Heart left ventricle (tissue), 16 donors: ENCODE measurements at regions not wholly inside any gene's neighbourhood (a gene's known extent, or its start where the extent isn't known, plus 50 kb on each side); places are given as distances from the start of the nearest gene placed in this dataset.

Experiments
- ATAC-seq, 4 donors: fragments of 200-7000 bp; cut with Tn5 transposase; one replicate each; pipeline ENCODE4 v1.9.1; 2020 to 2022; ENCODE audit warnings: moderate library complexity in 4 of 4, mild to moderate bottlenecking in 3 of 4, moderate number of reproducible peaks in 1 of 4
- DNase-seq, 5 donors: peaks; one replicate each; pipeline ENCODE4 v3.0.0-alpha.2; 2020
- H3K27ac ChIP-seq, 12 donors: fragments of 200-600 bp; sonication (generic) in 4 of 12; one replicate each; pipeline versions ENCODE4 v1.5.0 to v1.8.0; 2016 to 2022; ENCODE audit warnings: mild to moderate bottlenecking in 2 of 12
- H3K27me3 ChIP-seq, 9 donors: fragments of 200-600 bp; sonication (generic) in 2 of 9; one replicate each; pipeline versions ENCODE4 v1.5.1 to v1.8.0; 2016 to 2022; ENCODE audit warnings: mild to moderate bottlenecking in 3 of 9
- H3K36me3 ChIP-seq, 9 donors: fragments of 200-600 bp; sonication (generic) in 2 of 9; one replicate each; pipeline versions ENCODE4 v1.5.0 to v1.8.0; 2018 to 2022; ENCODE audit warnings: mild to moderate bottlenecking in 2 of 9
- H3K4me1 ChIP-seq, 12 donors: fragments of 200-600 bp; sonication (generic) in 4 of 12; one replicate each; pipeline versions ENCODE4 v1.5.0 to v1.8.0; 2016 to 2022; ENCODE audit warnings: mild to moderate bottlenecking in 3 of 12
- H3K4me3 ChIP-seq, 12 donors: fragments of 200-600 bp; sonication (generic) in 4 of 12; one replicate each; pipeline versions ENCODE4 v1.5.0 to v1.8.0; 2017 to 2022; ENCODE audit warnings: mild to moderate bottlenecking in 9 of 12, moderate library complexity in 4 of 12
- H3K9me3 ChIP-seq, 12 donors: fragments of 200-600 bp; sonication (generic) in 4 of 12; one replicate each; pipeline versions ENCODE4 v1.5.0 to v1.8.0; 2016 to 2022; ENCODE audit warnings: mild to moderate bottlenecking in 1 of 12
- POLR2A ChIP-seq, 2 donors: fragments of 450-650 bp; IDR thresholded peaks; one replicate each; pipeline ENCODE4 v1.6.1; 2017; ENCODE audit warnings: antibody characterized with exemption in 2 of 2, mild to moderate bottlenecking in 2 of 2, moderate library complexity in 2 of 2
- WGBS, 4 donors: extraction: QIAGEN DNeasy Blood & Tissue Kit in 2 of 4; methylation state at CpG; one replicate each; pipeline versions ENCODE4 v1.1.5 to v1.1.7; 2013 to 2018; 5-methylcytosine and 5-hydroxymethylcytosine counted together
- intact Hi-C, 10 donors: fragments of 100-400 bp; cut with DNase I; formaldehyde crosslinking; loops; one replicate each; pipeline versions ENCODE4 v1.11.1 to v1.14.2; 2022
- microRNA-seq, 4 donors: library from miRNA; unstranded; fragments of <30 nt; microRNA quantifications; one replicate each; pipeline versions ENCODE4 to v1.2.0, GENCODE V29; 2017 to 2020
- TF ChIP-seq, protein P1 (sequence below), 12 donors: fragments of 200-600 bp; sonication (generic) in 4 of 12; IDR thresholded peaks; one replicate each; pipeline versions ENCODE4 v1.5.0 to v1.8.0; 2018 to 2022; ENCODE audit warnings: antibody characterized with exemption in 12 of 12, mild to moderate bottlenecking in 5 of 12
- donor health status: ischemic (EF 13 %, LVEDD 7.1; RV severe dilation, severe dysfunction).
- donor health status: healthy with polysubstance abuse.
- donor health status: DM: no; HTN: yes; CAD: no.
- donor health status: DM: no; HTN: no; CAD: no.
- donor health status: ischemic (EF 25% LVEDD 6.9; RV normal size, moderate dysfunction).
- donor health status: ischemic (EF 25% LVEDD 5.7; RV mildly dilated, moderate dysfunction).
- donor health status: healthy.
- donor health status: DM: yes; HTN: yes; CAD: no.
- donor health status: ischemic (EF 35%, LVEDD 5.7; RV mildly dilated, moderate dysfunction).
- donor health status: nonischemic (EF 11% LVEDD 7.7; RV severe dilation, severe dysfunction).
- donor health status: DM: yes; HTN: yes; CAD: no.
- donor health status: PGD.
- donor health status: ischemic (EF 29% LVEDD 5.4; RV normal size, mild dysfunction).
- donor health status: nonischemic (EF 23%, LVEDD 6.1; RV moderate dilation, normal function).

DNA sequence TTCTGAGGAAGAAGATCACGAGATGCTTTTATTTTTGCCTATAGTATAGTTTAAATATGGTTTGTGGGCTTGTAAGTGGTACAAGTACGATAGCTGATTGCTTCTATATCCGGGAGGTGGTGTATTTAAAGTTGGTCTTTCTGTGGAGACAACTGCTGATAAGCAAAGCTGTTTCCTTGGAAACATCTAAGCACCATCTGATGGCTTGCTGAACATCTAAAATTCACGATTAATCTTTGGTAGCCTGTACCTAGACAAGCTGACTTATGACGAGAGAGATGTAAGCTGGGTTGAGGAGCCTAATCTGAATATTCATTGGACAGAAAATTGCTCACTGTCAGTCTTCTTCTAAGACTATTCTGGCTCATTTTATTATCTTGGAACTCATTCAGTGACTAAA is 74.6 kb upstream of the NWD2 start:
- no peaks in the 10 kb centered on the region for H3K36me3 ChIP-seq
- H3K27me3 ChIP-seq: no peaks in the 10 kb centered on the region
- TF ChIP-seq, protein P1, sequence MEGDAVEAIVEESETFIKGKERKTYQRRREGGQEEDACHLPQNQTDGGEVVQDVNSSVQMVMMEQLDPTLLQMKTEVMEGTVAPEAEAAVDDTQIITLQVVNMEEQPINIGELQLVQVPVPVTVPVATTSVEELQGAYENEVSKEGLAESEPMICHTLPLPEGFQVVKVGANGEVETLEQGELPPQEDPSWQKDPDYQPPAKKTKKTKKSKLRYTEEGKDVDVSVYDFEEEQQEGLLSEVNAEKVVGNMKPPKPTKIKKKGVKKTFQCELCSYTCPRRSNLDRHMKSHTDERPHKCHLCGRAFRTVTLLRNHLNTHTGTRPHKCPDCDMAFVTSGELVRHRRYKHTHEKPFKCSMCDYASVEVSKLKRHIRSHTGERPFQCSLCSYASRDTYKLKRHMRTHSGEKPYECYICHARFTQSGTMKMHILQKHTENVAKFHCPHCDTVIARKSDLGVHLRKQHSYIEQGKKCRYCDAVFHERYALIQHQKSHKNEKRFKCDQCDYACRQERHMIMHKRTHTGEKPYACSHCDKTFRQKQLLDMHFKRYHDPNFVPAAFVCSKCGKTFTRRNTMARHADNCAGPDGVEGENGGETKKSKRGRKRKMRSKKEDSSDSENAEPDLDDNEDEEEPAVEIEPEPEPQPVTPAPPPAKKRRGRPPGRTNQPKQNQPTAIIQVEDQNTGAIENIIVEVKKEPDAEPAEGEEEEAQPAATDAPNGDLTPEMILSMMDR (IDR thresholded peaks at IDR 0.05): no peak
- no peak for TF ChIP-seq POLR2A (IDR thresholded peaks at IDR 0.05)
- no peak overlapping the region for H3K4me3 ChIP-seq
- ATAC-seq (no peak), DNase-seq (no peak)
- no peaks in the 10 kb centered on the region for H3K4me1 ChIP-seq
- no peaks in the 10 kb centered on the region for H3K9me3 ChIP-seq
- WGBS, 4 donors: 56 to 58% (median 57%) methylated on average over 5 of the region's 5 CpGs
- intact Hi-C loops: no loop called here
- no peak overlapping the region for H3K27ac ChIP-seq

DNA sequence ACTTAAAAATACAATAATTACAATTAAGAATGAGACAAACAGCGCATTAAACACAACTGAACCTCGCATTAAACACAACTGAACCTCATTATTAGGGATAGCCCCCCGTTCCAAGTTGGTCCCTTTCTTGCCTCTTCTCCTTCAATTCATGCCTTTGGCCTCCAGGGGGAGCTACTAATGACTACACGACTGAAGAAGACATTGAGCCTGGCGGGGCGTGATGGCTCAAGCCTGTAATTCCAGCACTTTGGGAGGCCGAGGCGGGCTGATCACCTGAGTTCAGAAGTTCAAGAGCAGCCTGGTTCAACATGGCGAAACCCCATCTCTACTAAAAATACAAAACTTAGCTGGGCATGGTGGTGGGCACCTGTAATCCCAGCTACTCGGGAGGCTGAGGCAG is 56.4 kb upstream of the NWD2 start:
- Histone ChIP-seq H3K27ac (no peak overlapping the region), H3K4me1 (no peaks in the 10 kb centered on the region), H3K9me3 (no peaks in the 10 kb centered on the region), H3K36me3 (no peaks in the 10 kb centered on the region), H3K27me3 (no peaks in the 10 kb centered on the region), H3K4me3 (no peak overlapping the region)
- ATAC-seq (no peak), DNase-seq (no peak)
- 71 to 79% (median 77%) methylated on average over 10 of the region's 10 CpGs for WGBS, 4 donors
- intact Hi-C loops: no loop called here
- TF ChIP-seq, protein P1 (IDR thresholded peaks at IDR 0.05): peak in 1 of 12 donors; percentile 10
- TF ChIP-seq POLR2A (IDR thresholded peaks at IDR 0.05): no peak

Small RNA genes lying in the stretch of these regions (microRNA-seq; reads per million reads assigned to microRNA genes)
- 0 reads per million in 4 donors for gene MIR1255B1
